ENCODE measurements at regions not wholly inside any gene's neighbourhood (a gene's known extent, or its start where the extent isn't known, plus 50 kb on each side); places are given as distances from the start of the nearest gene placed in this dataset.

- no peak for TF ChIP-seq POLR2A (IDR thresholded peaks at IDR 0.05)
- TF ChIP-seq CTCF (IDR thresholded peaks at IDR 0.05) = no peak
- TF ChIP-seq EP300 (IDR thresholded peaks at IDR 0.05) = no peak
Measured at GRCh38 chr19:20256606-20257005, 89.6 kb downstream of the ZNF486 start.
